GM18858 (cell line): ENCODE measurements at regions not wholly inside any gene's neighbourhood (a gene's known extent, or its start where the extent isn't known, plus 50 kb on each side); places are given as distances from the start of the nearest gene placed in this dataset.
"Not testable (repeated sequence)": the region's sequence is repeated elsewhere in the genome, so short reads cannot be mapped to it uniquely, and the experiment has no call there.

Experiments
- ATAC-seq: cut with Tn5 transposase; IDR thresholded peaks from one replicate; pipeline ENCODE4 v1.9.1; 2021; ENCODE audit not compliant: unreplicated experiment

DNA sequence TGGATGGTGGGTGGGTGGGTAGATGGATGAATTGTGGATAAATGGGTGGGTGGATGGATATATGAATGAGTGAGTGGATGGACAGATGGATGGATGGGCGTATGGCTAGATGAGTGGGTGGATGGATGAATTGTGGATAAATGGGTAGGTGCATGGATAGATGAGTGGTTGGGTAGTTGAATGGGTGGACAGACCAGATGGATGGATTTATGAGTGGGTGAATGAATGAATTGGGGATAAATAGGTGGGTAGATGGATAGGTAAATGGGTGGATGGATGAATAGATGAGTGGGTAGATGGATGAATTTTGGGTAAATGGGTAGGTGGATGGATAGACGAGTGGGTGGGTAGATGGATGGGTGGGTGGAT is 108.7 kb downstream of the NPIPB11 start:
- ATAC-seq = not testable (repeated sequence)

DNA sequence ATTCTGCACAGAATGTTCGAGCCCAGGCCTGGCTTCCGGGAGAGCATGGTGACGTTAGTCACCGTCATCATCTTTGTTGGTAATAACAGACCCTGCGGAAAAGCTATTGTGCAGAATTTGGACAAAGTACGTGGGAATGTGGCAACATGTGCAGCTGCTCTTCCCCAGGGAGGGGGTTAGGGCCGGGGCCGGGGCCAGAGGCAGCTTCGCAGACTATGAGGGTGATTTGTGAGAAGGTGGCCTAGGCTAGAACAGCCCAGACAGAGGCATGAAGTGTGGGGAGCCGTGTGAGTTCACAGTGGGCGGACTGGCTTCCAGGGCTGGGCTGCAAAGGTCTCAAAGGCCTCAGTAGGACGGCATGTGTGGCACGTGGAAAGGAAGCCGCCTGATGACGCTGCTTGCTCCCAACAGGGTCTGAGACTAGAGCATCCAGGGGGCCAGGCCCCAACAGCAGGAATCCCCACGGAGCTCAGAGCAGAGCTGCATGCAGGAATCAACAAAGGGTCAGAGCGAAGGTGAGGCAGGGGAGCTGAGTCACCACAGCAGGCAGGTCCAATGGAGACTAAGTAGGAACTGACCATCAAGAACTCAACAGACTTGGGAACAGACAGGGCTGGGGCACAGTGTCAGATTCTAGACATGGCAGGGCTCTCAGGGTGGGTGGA is 109.2 kb downstream of the NPIPB11 start:
- not testable (repeated sequence) for ATAC-seq

DNA sequence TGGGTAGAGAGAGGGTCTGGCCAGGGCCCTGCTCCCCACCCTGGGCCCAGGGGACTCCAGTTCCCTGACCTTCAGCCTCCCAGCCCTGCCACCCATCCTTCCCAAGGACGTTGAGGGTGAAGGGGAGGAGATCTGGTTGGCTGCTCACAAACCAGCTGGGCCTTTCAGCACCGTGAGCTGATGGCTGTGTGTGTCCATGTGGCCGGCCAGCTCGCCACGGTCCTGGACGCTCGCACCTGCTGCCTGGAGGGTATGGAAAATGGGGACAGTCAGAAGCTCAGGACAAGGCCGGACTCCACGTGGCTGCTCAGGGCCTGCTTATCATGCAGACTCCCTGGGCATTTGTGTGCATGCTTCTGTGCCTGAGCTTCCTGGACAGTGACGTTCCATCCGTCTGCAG is 110.3 kb downstream of the NPIPB11 start:
- not testable (repeated sequence) for ATAC-seq

DNA sequence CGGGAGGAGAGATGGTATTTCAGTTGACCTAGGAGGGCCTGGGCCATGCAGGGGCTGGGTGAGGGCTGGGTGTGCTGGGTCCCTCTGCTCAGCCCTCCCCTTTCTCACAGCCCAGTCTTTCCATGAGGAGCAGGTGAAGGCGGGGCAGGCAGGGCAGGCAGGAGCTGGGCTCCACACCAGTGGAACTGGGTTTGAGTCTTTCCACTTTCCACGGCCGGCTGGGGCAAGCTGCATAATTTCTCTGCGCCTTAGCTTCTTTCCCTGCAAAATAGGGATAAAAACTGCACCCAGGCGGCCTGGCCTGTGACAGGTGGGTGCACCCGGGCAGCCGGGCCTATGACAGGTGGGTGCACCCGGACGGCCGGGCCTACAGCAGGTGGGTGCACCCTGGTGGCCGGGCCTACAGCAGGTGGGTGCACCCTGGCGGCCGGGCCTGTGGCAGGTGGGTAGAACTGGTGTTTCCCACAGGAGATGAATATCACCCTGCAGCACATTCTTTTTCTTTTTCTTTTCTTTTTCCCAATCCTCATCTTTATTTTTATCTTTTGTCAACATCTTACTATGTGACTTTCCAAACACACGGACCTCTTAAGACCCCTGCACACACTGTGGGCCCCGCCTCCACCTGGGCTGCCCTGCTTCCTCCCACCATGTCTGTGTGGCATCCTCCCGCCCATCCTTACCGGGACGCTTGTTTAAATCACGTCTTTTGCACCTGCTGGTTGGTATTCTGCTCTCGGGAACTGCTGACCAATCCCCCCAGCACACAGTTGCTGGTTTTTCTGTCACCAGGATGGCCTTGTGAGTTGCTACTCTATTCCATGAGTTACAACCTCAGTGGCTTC is 111.3 kb downstream of the NPIPB11 start:
- ATAC-seq = not testable (repeated sequence)

DNA sequence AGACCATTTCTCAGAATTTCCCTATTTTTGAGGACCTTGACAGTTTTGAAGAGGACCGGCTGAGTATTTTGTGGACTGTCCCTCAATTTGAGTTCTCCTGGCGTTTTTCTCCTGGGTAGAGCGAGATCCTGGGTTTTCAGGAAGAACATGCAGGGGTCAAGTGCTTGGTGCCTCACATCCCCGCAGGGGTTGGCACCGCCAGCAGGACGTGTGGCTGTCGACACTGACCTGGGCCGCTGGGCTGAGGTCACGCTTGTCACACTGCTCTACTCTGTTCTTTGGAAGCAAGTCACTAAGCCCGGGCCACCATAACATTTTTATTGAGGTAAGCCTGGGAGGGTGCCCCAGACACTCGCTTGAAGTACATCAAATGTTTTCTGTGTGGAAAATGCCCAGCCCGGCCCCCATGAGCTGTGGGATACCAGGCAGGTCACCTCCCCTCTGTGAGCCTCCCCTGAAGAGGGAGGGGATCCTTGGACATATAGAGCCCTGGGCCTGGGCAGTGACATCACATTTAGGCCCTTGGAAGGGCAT is 112.0 kb downstream of the NPIPB11 start:
- not testable (repeated sequence) for ATAC-seq

DNA sequence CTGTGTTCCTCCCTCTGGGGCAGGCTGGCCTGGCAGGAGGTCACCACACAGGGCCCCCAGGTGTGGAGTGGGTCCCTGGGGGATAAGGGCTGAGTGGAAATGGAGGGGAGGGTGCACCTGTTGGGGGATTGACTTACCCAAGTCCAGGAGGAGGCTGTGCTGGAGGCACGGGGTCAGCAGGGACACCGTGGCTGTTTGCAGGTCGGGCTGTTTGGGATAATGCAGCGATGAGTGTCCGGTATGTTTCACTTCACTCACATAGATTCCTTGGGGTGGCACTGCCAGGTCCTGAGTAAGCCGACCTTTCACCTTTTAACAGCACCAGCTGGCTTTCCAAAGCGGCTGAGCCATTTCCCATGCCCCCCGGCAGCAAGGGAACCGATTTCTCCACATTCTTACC is 113.0 kb downstream of the NPIPB11 start:
- ATAC-seq = not testable (repeated sequence)

DNA sequence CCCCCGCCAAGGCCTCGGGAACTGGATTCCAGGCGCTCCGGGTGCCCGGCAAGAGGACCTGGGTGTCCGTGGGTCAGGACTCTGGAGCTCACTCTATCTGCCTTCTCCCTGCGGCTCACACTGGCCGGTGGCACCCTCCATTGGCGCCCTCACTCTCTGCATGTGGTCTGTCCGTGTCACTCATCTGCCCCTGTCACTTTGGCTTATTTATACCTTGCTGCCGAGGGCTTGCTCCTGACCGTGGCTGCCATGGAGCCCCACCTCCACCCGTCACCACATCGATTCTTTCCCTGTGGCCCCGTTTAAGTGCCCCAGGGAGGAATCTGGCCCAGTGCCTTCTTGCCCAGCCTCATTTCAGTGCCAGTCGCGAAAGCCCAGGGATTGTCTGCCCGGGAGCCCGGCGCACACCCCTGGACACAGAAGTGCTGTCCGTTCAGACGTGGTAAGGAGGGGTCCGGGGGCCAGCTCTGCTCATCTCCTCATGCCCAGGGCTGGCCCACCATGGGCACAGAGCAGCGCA is 113.5 kb downstream of the NPIPB11 start:
- not testable (repeated sequence) for ATAC-seq

DNA sequence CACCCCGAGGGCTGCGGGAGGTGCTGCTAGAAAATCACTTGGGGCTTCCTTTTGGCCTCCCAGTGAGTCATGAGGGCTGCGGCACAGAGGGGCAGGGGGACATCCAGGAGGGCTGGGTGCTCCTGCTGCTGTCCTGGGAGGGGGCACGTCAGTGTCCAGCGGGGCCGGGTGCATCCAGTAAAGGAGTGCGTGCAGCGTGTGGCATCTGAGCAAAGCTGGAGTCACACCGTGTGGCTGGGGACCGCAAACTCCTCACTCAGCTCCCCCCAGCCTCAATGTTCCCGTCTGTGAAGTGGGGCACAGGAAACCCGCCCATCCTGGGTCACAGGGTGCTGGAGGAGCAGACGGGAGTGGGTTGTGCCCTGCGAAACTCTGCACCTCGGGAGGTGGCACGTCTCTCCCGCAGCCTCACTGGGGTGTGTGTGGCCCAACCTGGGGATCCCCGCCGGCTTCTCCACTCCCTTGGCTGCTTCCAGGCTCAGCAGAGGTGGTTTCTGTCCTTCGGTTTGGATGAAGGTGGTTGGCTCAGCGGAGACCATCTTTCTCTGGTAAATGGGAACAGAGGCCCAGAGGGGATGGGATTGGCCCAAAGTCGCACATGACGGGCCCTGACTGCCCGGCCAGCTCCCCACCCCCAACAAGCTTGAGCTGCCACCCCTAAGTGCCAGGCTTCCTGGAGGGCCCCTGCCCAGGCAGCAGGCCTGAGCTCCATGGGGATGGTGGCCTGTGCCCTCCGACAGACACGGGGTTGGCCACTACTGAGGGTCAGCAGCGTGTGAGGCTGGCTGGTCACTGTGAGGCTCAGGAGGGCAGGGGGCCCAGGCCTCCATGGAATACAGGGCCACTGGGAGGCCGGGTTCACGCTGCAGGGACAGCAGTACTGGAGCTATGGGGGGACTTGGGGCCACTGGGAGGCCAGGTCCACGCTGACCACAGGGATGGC is 114.9 kb downstream of the NPIPB11 start:
- not testable (repeated sequence) for ATAC-seq

DNA sequence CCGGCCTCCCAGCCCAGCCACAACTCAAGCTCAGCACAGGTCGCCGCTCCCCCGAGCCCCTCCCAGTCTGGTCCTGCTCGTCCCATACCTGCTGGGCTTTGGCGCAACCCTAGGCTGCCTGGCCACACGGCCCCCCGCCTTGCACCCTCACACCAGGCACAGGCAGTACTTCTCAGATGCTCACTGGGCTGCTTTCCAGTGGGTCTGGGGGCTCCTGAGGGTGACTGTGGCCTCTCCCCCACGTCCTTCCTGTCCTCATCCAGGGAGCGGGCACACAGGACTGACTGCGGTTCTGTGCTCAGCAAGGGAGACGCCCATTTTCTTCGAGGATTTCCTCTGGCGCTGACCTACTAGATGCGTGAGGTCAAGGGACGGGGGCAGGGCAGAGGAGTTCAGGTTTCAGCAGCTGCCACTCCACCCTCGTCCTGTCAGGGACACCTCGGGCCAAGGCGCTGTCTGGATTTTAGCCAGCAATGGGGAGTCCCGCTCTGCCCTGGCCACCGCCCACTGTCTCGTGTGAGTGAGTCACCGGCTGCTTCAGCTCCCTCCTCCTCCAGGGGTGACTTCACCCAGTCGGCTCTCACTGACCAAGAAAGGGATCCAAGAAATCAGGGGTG is 115.8 kb downstream of the NPIPB11 start:
- ATAC-seq = peak; percentile 82

DNA sequence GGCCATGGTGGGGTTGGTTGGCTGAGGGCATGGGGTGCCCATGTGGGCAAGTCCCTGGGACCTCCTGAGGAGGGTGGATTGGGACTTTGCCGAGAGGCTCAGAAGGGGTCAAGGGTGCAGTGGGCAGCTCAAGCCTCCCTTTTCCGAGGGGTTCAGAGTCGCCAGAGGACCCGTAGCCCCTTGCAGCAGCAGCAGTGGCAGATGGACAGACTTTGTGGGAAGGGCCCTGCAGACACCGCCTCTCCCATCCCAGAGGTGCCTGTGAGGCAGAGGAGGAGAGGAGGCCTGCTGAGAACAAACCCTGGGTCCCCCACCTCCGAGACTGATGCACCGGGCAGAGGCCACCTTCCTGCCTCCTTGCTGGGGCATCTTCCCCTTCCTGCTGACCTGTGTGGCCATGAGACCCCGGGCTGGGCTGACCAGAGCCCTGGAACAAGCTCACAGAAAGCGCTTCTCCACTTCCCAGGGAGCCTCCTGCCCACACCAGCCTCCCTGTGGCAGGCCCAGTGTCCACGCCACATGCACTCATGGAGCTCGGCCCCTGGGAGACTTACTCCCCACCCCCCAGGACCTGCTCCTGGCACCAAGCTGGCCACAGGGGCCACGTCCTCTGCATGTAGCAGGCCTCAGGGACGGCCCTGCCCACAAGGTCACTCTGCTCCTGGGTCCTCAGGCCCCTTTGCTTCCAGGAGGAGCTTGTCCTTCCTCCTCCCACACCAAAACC is 116.8 kb downstream of the NPIPB11 start:
- ATAC-seq = not testable (repeated sequence)

DNA sequence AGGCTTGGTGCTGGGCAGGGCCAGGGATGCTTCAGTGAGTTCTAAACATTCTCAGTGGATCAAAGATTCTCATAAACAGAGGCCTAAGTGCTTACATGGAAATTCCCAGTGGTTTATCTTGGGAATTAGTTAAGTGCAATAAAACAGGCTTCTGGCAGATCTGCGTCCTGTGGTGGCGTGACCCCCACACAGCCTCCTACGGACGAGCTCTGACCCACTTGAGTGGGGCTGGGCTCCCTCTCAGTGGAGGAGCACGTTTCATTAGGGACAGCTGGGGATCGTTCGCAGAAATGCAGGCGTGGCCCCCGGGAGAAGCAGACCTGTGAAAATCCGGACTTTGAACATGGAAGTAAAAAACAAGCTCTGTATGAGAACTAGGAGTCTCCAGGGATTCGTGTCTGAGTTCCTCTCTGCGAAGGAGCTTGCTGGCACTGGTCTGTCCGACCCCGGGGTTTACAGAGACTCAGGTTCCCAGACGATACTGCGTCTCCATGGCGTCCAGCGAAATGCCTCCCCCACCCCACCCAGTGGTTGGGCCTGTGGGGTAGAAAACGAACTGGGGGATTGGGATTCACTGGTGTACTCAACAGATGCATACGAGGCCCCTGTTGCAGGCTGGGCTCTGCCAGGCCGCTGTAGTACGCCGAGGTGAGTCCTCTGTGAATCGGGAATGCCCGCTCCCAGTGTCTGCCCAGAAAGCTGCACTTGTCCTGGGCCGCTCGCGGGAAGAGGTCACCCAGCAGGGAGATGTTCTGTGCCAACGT is 117.6 kb downstream of the NPIPB11 start:
- ATAC-seq = not testable (repeated sequence)

DNA sequence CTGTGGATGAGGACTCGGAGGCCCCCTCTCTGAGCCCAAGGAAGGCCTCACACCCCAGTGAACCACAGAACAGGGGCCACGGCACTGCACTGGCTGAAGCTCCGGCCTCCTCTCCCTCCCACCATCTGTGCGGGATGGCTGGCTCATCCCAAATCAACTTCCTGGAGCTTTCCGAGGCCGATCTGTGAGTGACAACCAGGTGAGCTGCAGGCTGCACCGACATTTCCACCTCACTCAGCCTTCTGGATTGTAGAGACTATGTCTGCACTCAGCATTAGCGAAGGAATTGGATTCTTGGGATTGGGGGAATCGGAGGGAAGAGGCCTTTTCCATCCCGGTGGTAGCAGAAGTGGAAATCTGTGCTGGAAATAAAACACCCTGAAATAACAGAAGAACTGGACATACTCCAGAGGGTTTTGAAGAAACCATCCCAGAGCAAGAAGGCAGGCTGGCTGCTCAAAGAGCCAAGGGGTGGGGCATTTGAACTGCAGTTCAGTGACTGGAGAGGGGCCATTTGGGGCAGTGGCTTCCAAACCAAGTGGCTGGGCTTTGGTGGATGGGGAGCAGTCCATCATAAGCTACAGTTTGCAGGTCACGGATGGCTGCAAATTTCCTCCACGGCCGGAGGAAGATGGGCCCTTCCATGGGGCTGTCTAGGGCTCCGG is 118.5 kb downstream of the NPIPB11 start:
- ATAC-seq = not testable (repeated sequence)

DNA sequence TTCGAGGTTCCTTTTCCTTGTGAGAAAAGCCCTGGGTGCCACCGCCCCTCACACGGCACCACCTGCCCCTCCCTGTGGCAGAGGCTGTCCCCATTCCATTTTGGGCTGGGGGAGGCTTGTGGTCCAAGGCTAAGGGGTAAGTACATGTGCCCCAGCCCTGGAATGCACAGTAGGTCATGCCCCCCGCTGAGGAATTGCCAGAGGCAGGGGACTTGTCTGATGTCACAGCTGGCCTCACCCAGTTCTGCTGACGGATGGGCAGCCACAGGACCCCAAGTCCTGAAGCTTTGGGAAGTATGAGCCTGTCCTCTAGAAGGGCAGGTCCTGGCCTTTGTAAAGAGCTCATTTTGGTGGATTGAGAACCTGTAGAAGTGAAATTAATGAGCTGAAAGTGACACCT is 119.3 kb downstream of the NPIPB11 start:
- not testable (repeated sequence) for ATAC-seq

DNA sequence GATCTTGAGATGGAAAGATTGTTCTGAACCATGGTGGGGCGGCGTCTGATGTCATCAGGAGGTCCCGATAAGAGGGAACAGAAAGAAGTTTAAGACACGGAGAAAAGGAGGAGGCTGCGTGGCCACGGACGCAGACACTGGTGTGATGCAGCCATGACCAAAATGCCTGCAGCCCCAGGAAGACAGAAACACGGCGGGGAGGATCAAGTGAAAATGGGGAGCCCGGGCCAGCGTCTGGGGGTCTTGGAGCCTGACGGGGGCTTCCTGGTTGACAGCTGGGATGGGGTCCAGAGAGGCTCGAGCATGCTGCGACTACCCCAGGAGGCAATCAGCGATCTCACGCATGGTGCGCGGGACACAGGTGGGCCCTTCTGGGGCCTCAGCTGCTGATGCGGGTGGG is 119.7 kb downstream of the NPIPB11 start:
- not testable (repeated sequence) for ATAC-seq

DNA sequence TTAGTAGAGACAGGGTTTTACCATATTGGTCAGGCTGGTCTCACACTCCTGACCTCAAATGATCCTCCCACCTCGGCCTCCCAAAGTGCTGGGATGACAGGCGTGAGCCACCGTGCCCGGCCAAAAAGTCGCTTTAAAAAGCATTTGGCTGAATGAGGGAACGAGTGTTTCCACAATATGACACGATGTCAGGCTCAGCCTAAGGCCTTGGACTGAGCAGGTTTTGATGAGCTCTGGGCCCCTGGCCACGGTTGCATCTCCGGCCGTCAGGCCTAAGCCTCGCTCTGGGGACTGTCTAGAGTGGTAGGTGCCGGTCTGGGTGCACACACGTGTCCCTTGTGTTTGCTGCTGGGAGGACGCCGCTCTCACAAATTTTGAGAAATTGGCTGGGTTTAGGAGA is 120.3 kb downstream of the NPIPB11 start:
- ATAC-seq = not testable (repeated sequence)

DNA sequence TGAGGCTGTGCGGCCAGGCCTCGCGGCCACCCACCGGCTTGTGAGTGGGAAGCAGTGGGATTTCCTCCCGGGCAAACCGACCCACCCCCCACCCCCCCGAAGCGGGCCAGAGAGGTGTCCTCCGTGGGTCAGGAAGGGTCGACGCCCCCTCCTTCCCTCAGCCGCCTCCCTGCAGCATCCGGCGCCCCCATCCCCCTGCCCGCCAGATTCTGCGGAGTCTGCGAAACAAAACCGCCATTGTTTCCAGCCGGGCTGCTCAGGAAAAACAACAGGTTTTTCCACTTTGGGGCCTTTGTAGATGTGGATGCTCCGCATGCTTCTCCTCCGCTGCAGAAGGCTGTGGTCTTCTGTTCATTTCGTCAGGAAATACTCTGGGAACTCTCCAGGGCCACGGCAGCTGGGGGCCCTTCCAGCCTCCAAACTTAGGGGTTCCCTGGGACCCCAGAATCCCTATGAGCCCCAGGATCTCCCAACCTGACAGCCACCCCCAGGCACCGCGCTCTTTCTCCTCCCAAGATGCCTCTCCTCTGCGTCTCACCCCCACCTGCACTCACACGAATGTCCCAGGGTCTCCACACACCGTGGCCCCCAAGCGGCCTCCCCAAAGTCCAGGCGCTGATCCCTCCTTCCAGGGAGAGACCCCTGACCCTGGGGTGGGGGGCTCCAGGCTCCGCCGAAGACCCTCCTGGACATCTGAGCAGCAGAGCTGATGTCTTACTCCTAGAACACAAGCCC is 121.2 kb downstream of the NPIPB11 start:
- ATAC-seq = not testable (repeated sequence)

DNA sequence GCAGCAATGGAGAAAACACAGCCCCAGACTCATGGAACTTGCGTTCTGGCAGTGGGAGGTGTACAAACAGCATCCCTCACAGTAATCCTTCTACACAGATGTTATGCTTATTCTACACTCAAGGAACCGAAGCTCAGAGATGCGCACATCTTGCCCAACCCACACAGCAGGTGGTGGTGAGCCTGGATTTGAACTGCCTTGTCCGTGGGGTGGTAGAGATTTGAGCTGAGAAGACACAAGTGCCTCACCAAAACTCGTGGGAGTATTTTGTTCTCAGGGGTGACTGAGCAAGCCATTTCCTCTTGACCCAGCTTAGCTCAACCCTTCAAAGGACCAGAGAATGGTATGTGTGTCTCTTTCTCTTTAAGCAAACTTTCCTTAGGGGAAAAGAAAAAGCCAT is 121.8 kb downstream of the NPIPB11 start:
- not testable (repeated sequence) for ATAC-seq

DNA sequence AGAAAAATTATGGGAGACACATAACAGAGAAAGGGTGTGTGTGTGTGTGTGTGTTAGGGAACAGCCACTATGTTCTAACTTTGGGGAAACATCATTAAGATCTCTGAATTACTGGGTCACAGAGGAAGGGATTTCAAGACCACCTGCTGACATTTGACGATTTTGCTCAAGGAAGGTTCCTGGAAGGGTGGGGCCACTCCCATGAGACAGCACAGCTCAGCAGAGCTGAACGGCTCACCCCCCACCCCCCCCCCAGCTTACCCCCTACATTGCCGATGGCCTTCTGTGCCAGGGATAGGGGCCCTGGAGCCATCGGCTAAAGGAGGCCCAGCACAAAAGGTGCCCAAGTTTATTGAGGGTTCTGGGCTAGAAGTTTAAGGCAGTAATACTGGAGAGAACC is 122.4 kb downstream of the NPIPB11 start:
- ATAC-seq = not testable (repeated sequence)
